A549 (cell line): ENCODE measurements at regions not wholly inside any gene's neighbourhood (a gene's known extent, or its start where the extent isn't known, plus 50 kb on each side); places are given as distances from the start of the nearest gene placed in this dataset.

Experiments
- ATAC-seq, 2 experiments: fragments of 200-7000 bp in 1 of 2; fragments of >200 bp in 1 of 2; cut with Nextera tagmentation in 1 of 2; cut with Tn5 transposase in 1 of 2; 3 replicates each; pipeline versions ENCODE4 v1.8.0 to v1.9.1; 2018 to 2020; ENCODE audit warnings: mild to moderate bottlenecking in 1 of 2, moderate library complexity in 1 of 2
- CTCF ChIA-PET: fragments of 300-600 bp; sonication (Branson Sonifier 250); formaldehyde crosslinking; extraction: SDS; loops from one replicate; lab custom pipeline; 2021; ENCODE audit warnings: antibody characterized with exemption, inconsistent platforms; lab: Yijun Ruan, JAX
- POLR2A ChIA-PET: fragments of 350-600 bp; formaldehyde crosslinking; extraction: SDS; loops from one replicate; lab custom pipeline; 2021; ENCODE audit warnings: antibody characterized with exemption, inconsistent platforms; lab: Yijun Ruan, JAX
- DNase-seq, 2 experiments: peaks; one replicate each; pipeline versions ENCODE4 v3.0.0 to v3.0.0-alpha.2; 2011 to 2016; ENCODE audit warnings: low read depth in 1 of 2, low spot score in 1 of 2
- FAIRE-seq: peaks from 2 replicates; lab custom pipeline; 2011; peaks lifted over from hg19 to GRCh38; lab: Jason Lieb, UNC
- H3K27ac ChIP-seq, 2 experiments: fragments of >200 bp; sonication (Bioruptor Twin); formaldehyde crosslinking; 3 replicates each; pipeline ENCODE4 v1.5.1; 2016 to 2017
- H3K4me1 ChIP-seq: fragments of >200 bp; sonication (Bioruptor Twin); formaldehyde crosslinking; 3 replicates; pipeline ENCODE4 v1.6.1; 2016
- H3K4me2 ChIP-seq: fragments of >200 bp; sonication (Bioruptor Twin); formaldehyde crosslinking; 3 replicates; pipeline ENCODE4 v1.6.1; 2016
- H3K4me3 ChIP-seq: fragments of >200 bp; sonication (Bioruptor Twin); formaldehyde crosslinking; 3 replicates; pipeline ENCODE4 v1.5.1; 2016
- H3K9me3 ChIP-seq: fragments of >200 bp; sonication (Bioruptor Twin); formaldehyde crosslinking; 3 replicates; pipeline ENCODE4 v1.6.1; 2016
- CHD2 ChIP-seq: fragments of 150-350 bp; IDR thresholded peaks from 2 replicates; pipeline ENCODE4 v1.6.1; 2014; ENCODE audit warnings: low read length; ENCODE audit not compliant: partially characterized antibody
- EHF ChIP-seq: fragments of 250-450 bp; sonication (Bioruptor Pico); IDR thresholded peaks from 2 replicates; pipeline ENCODE4 v1.5.0; 2020; ENCODE audit warnings: mild to moderate bottlenecking
- EHMT2 ChIP-seq: fragments of 200-600 bp; sonication (generic); IDR thresholded peaks from 2 replicates; pipeline ENCODE4 v1.6.1; 2016; ENCODE audit warnings: antibody characterized with exemption, low read depth, mild to moderate bottlenecking, moderate library complexity
- EP300 ChIP-seq, 2 experiments: fragments of >200 bp; sonication (Bioruptor Twin); formaldehyde crosslinking; IDR thresholded peaks; 2 replicates in 1 of 2; 3 replicates in 1 of 2; pipeline ENCODE4 v1.6.1; 2016 to 2017
- FOXS1 ChIP-seq: fragments of 250-450 bp; sonication (Bioruptor Pico); IDR thresholded peaks from 2 replicates; pipeline ENCODE4 v1.5.0; 2020; ENCODE audit warnings: mild to moderate bottlenecking, moderate library complexity
- JUNB ChIP-seq: fragments of >200 bp; sonication (Bioruptor Twin); formaldehyde crosslinking; IDR thresholded peaks from 2 replicates; pipeline ENCODE4 v1.6.1; 2016
- KDM1A ChIP-seq: fragments of 200-600 bp; sonication (generic); IDR thresholded peaks from 2 replicates; pipeline ENCODE4 v1.6.1; 2016; ENCODE audit warnings: low read depth, mild to moderate bottlenecking
- MAZ ChIP-seq: fragments of 150-350 bp; IDR thresholded peaks from 2 replicates; pipeline ENCODE4 v1.6.1; 2014; ENCODE audit warnings: antibody characterized with exemption, low read depth, low read length, borderline replicate concordance
- NFE2L2 ChIP-seq: fragments of 150-350 bp; conservative IDR thresholded peaks from 2 replicates; pipeline ENCODE4 v1.6.1; 2014; ENCODE audit warnings: low read length
- NR3C1 ChIP-seq: fragments of >200 bp; sonication (Bioruptor Twin); formaldehyde crosslinking; IDR thresholded peaks from 3 replicates; pipeline ENCODE4 v1.6.1; 2017
- POLR2A ChIP-seq: IDR thresholded peaks from 2 replicates; pipeline ENCODE4 v1.6.1; 2012; ENCODE audit warnings: mild to moderate bottlenecking, low read length
- RARB ChIP-seq: fragments of 250-450 bp; sonication (Bioruptor Pico); IDR thresholded peaks from 2 replicates; pipeline ENCODE4 v1.8.0; 2021; ENCODE audit warnings: mild to moderate bottlenecking, moderate library complexity
- RCOR1 ChIP-seq: fragments of 150-350 bp; IDR thresholded peaks from 2 replicates; pipeline ENCODE4 v1.6.1; 2014; ENCODE audit warnings: antibody characterized with exemption, low read length, low read depth
- SMC3 ChIP-seq: fragments of >200 bp; sonication (Bioruptor Twin); formaldehyde crosslinking; IDR thresholded peaks from 3 replicates; pipeline ENCODE4 v1.6.1; 2018; ENCODE audit warnings: inconsistent platforms
- SREBF2 ChIP-seq: fragments of 450-650 bp; IDR thresholded peaks from 2 replicates; pipeline ENCODE4 v1.6.1; 2014; ENCODE audit warnings: mild to moderate bottlenecking, moderate library complexity
- TFCP2L1 ChIP-seq: fragments of 250-450 bp; sonication (Bioruptor Pico); IDR thresholded peaks from 2 replicates; pipeline ENCODE4 v1.5.0; 2021; ENCODE audit warnings: mild to moderate bottlenecking
- ZSCAN20 ChIP-seq: fragments of 250-450 bp; sonication (Bioruptor Pico); IDR thresholded peaks from 2 replicates; pipeline ENCODE4 v1.8.0; 2022; ENCODE audit warnings: mild to moderate bottlenecking, moderate library complexity
- WGBS: methylation state at CpG from one replicate; pipeline ENCODE4 v1.1.6; 2017; ENCODE audit errors: missing lambda C conversion rate; 5-methylcytosine and 5-hydroxymethylcytosine counted together
- TF ChIP-seq, protein P1 (sequence below): fragments of 250-450 bp; sonication (Bioruptor Pico); IDR thresholded peaks from 2 replicates; pipeline ENCODE4 v1.5.0; 2020; ENCODE audit warnings: low read depth, mild to moderate bottlenecking, moderate library complexity
- TF ChIP-seq, protein P2 (sequence below): IDR thresholded peaks from 2 replicates; pipeline ENCODE4 v1.6.1; 2012
- TF ChIP-seq, protein P3 (sequence below): fragments of >200 bp; sonication (Bioruptor Twin); formaldehyde crosslinking; IDR thresholded peaks from 3 replicates; pipeline ENCODE4 v1.6.1; 2016
- TF ChIP-seq, protein P4 (sequence below): IDR thresholded peaks from 2 replicates; pipeline ENCODE4 v1.6.1; 2012; ENCODE audit warnings: low read depth, borderline replicate concordance
- TF ChIP-seq, protein P5 (sequence below): IDR thresholded peaks from 2 replicates; pipeline ENCODE4 v1.6.1; 2012
- TF ChIP-seq, protein P6 (sequence below): fragments of >200 bp; sonication (Bioruptor Twin); formaldehyde crosslinking; IDR thresholded peaks from 2 replicates; pipeline ENCODE4 v1.6.1; 2016
- TF ChIP-seq, protein P7 (sequence below): fragments of 450-650 bp; IDR thresholded peaks from 2 replicates; pipeline ENCODE4 v1.6.1; 2014; ENCODE audit warnings: antibody characterized with exemption
- TF ChIP-seq, protein P8 (sequence below): fragments of >200 bp; sonication (Bioruptor Twin); formaldehyde crosslinking; IDR thresholded peaks from 3 replicates; pipeline ENCODE4 v1.5.1; 2016

DNA sequence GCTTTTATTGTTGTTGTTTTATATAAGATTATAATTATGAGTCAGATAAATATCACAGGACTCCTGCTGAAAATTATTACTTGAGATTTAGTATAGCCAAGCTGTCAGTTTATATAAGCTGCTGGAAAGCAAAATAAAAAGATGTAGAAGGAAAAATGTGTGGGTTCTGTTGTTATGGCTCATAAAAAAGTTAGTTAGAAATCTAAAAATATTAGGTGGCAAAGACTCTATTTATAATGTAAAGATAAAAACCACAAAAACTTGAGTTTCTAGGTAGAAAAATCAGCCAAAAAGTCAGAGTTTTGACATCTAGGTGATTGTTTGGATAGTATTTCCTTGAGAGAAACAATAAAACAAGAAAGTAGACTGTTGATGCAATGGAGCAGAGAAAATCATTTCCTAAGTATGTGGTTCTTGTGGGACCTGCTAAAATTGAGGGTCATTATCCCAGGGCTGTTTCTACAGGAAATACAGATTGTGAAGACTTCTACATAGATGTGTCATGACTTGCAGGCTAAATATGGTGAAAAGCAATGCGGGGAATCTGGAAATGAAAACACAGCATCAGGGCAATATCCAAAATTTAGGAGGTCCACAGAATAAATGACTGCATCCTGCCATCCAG, 1109.6 kb upstream of the CADM2 start (continued):
- TF ChIP-seq KDM1A: no peak
- TF ChIP-seq MAZ: no peak
- no peak for TF ChIP-seq EHF (CRISPR knock-in tag)
- TF ChIP-seq NFE2L2: no peak
- TF ChIP-seq RARB (CRISPR knock-in tag): no peak

DNA sequence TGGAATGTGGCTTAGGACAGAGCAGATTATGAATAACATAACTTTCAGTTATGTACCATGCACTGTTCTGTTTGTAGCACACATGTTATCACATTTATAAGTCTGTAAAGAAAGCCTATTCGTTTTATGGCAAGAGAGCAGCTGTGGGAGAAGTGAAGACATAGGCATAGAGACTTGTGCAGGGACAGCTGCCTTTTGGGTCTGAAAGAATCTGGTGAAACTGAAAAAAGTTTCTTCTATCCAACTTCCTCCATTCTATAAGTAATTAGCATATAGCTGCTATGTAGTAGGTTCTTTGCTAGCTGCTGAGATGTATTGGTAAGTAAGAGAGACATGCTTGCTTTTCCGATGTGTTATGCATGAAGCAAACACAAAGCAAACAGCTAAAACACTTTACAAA, 1095.4 kb upstream of the CADM2 start:
- no peaks in the 10 kb centered on the region for H3K4me1 ChIP-seq
- CTCF ChIA-PET: no interaction called here
- H3K4me3 ChIP-seq: no peak overlapping the region
- WGBS: 18% methylated on average over 2 of the region's 2 CpGs
- POLR2A ChIA-PET: no interaction called here
- H3K27ac ChIP-seq: no peak overlapping the region
- FAIRE-seq: no peak
- H3K9me3 ChIP-seq: no peaks in the 10 kb centered on the region
- no peak for ATAC-seq
- no peak for DNase-seq
- TF ChIP-seq EP300 (IDR thresholded peaks at IDR 0.05) (no peak), JUNB (no peak), EHMT2 (no peak), CHD2 (no peak), NR3C1 (no peak), POLR2A (no peak), SMC3 (no peak), SREBF2 (no peak), ZSCAN20 (CRISPR knock-in tag) (no peak), TFCP2L1 (CRISPR knock-in tag) (no peak), FOXS1 (no peak), RCOR1 (no peak)
- TF ChIP-seq, protein P1, sequence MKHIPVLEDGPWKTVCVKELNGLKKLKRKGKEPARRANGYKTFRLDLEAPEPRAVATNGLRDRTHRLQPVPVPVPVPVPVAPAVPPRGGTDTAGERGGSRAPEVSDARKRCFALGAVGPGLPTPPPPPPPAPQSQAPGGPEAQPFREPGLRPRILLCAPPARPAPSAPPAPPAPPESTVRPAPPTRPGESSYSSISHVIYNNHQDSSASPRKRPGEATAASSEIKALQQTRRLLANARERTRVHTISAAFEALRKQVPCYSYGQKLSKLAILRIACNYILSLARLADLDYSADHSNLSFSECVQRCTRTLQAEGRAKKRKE (CRISPR knock-in tag): no peak
- TF ChIP-seq, protein P2, sequence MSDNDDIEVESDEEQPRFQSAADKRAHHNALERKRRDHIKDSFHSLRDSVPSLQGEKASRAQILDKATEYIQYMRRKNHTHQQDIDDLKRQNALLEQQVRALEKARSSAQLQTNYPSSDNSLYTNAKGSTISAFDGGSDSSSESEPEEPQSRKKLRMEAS: no peak
- TF ChIP-seq, protein P3, sequence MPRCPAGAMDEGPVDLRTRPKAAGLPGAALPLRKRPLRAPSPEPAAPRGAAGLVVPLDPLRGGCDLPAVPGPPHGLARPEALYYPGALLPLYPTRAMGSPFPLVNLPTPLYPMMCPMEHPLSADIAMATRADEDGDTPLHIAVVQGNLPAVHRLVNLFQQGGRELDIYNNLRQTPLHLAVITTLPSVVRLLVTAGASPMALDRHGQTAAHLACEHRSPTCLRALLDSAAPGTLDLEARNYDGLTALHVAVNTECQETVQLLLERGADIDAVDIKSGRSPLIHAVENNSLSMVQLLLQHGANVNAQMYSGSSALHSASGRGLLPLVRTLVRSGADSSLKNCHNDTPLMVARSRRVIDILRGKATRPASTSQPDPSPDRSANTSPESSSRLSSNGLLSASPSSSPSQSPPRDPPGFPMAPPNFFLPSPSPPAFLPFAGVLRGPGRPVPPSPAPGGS: no peak
- TF ChIP-seq, protein P4, sequence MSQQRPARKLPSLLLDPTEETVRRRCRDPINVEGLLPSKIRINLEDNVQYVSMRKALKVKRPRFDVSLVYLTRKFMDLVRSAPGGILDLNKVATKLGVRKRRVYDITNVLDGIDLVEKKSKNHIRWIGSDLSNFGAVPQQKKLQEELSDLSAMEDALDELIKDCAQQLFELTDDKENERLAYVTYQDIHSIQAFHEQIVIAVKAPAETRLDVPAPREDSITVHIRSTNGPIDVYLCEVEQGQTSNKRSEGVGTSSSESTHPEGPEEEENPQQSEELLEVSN: no peak
- TF ChIP-seq, protein P5, sequence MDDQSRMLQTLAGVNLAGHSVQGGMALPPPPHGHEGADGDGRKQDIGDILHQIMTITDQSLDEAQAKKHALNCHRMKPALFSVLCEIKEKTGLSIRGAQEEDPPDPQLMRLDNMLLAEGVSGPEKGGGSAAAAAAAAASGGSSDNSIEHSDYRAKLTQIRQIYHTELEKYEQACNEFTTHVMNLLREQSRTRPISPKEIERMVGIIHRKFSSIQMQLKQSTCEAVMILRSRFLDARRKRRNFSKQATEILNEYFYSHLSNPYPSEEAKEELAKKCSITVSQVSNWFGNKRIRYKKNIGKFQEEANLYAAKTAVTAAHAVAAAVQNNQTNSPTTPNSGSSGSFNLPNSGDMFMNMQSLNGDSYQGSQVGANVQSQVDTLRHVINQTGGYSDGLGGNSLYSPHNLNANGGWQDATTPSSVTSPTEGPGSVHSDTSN: no peak
- TF ChIP-seq, protein P6, sequence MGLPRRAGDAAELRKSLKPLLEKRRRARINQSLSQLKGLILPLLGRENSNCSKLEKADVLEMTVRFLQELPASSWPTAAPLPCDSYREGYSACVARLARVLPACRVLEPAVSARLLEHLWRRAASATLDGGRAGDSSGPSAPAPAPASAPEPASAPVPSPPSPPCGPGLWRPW: no peak
- TF ChIP-seq, protein P7, sequence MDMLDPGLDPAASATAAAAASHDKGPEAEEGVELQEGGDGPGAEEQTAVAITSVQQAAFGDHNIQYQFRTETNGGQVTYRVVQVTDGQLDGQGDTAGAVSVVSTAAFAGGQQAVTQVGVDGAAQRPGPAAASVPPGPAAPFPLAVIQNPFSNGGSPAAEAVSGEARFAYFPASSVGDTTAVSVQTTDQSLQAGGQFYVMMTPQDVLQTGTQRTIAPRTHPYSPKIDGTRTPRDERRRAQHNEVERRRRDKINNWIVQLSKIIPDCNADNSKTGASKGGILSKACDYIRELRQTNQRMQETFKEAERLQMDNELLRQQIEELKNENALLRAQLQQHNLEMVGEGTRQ: no peak
- TF ChIP-seq, protein P8, sequence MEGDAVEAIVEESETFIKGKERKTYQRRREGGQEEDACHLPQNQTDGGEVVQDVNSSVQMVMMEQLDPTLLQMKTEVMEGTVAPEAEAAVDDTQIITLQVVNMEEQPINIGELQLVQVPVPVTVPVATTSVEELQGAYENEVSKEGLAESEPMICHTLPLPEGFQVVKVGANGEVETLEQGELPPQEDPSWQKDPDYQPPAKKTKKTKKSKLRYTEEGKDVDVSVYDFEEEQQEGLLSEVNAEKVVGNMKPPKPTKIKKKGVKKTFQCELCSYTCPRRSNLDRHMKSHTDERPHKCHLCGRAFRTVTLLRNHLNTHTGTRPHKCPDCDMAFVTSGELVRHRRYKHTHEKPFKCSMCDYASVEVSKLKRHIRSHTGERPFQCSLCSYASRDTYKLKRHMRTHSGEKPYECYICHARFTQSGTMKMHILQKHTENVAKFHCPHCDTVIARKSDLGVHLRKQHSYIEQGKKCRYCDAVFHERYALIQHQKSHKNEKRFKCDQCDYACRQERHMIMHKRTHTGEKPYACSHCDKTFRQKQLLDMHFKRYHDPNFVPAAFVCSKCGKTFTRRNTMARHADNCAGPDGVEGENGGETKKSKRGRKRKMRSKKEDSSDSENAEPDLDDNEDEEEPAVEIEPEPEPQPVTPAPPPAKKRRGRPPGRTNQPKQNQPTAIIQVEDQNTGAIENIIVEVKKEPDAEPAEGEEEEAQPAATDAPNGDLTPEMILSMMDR: no peak
- TF ChIP-seq, all 56 proteins: peak for 0
- no peak overlapping the region for H3K4me2 ChIP-seq
